HCT116 (cell line): ENCODE measurements at regions not wholly inside any gene's neighbourhood (a gene's known extent, or its start where the extent isn't known, plus 50 kb on each side); places are given as distances from the start of the nearest gene placed in this dataset.

ENCODE experiments used
- CTCF ChIP-seq, 3 experiments: fragments of 200-600 bp in 1 of 3; sonication (generic) in 1 of 3; IDR thresholded peaks in 2 of 3; conservative IDR thresholded peaks in 1 of 3; 2 replicates each; pipeline ENCODE4 v1.5.1; 2012 to 2017; ENCODE audit warnings: low read depth in 2 of 3, low read length in 2 of 3, antibody characterized with exemption in 1 of 3, borderline replicate concordance in 1 of 3, control low read depth in 1 of 3, mild to moderate bottlenecking in 1 of 3, mixed read lengths in 1 of 3, mixed run types in 1 of 3, moderate library complexity in 1 of 3; ENCODE audit not compliant: insufficient read depth in 1 of 3
- EZH2 ChIP-seq: fragments of 200-600 bp; sonication (generic); IDR thresholded peaks from 2 replicates; pipeline ENCODE4 v1.6.1; 2017; ENCODE audit warnings: antibody characterized with exemption, mixed run types
- FOSL1 ChIP-seq: IDR thresholded peaks from 2 replicates; pipeline ENCODE4 v1.6.1; 2012; ENCODE audit warnings: low read depth
- MAX ChIP-seq: IDR thresholded peaks from 2 replicates; pipeline ENCODE4 v1.6.1; 2012
- POLR2A ChIP-seq: IDR thresholded peaks from 2 replicates; pipeline ENCODE4 v1.7.0; 2011; ENCODE audit warnings: borderline replicate concordance; ENCODE audit not compliant: insufficient read depth, insufficient read length; ENCODE audit errors: extremely low read depth
- POLR2AphosphoS5 ChIP-seq: IDR thresholded peaks from 2 replicates; pipeline ENCODE4 v1.6.1; 2011; ENCODE audit warnings: mild to moderate bottlenecking, low read depth, low read length, moderate library complexity
- REST ChIP-seq: IDR thresholded peaks from 2 replicates; pipeline ENCODE4 v1.6.1; 2012; ENCODE audit warnings: low read depth
- SIN3A ChIP-seq: IDR thresholded peaks from 2 replicates; pipeline ENCODE4 v1.6.1; 2012; ENCODE audit warnings: low read depth
- SP1 ChIP-seq: IDR thresholded peaks from 2 replicates; pipeline ENCODE4 v1.6.1; 2012; ENCODE audit warnings: low read depth
- TCF7L2 ChIP-seq: IDR thresholded peaks from 2 replicates; pipeline ENCODE4 v1.7.0; 2011; ENCODE audit warnings: borderline replicate concordance, inconsistent platforms; ENCODE audit not compliant: insufficient read depth, insufficient read length; ENCODE audit errors: extremely low read depth
- ZBTB33 ChIP-seq: IDR thresholded peaks from 2 replicates; pipeline ENCODE4 v1.6.1; 2011; ENCODE audit warnings: mild to moderate bottlenecking, low read length, moderate library complexity; ENCODE audit not compliant: insufficient replicate concordance; ENCODE audit errors: extremely low read depth
- ZFX ChIP-seq: fragments of 450-650 bp; IDR thresholded peaks from 2 replicates; pipeline ENCODE4 v1.6.1; 2017
- ZNF274 ChIP-seq: fragments of 200-500 bp; sonication (Bioruptor generic); IDR thresholded peaks from 2 replicates; pipeline ENCODE4 v1.6.1; 2014; ENCODE audit warnings: mild to moderate bottlenecking, low read depth, low read length, inconsistent platforms

- no peak for TF ChIP-seq MAX
- no peak for TF ChIP-seq CTCF (IDR thresholded peaks at IDR 0.05 in 2 of 3, conservative IDR thresholded peaks at IDR 0.05 in 1 of 3; ENCODE audit: borderline replicate concordance in 1 of 3, insufficient read depth in 1 of 3, low read depth in 2 of 3, low read length in 2 of 3)
- no peak for TF ChIP-seq EZH2
- TF ChIP-seq ZNF274: no peak
- no peak for TF ChIP-seq POLR2A
- TF ChIP-seq ZFX: no peak
- no peak for TF ChIP-seq REST
- TF ChIP-seq ZBTB33: no peak
- TF ChIP-seq POLR2AphosphoS5: no peak
- no peak for TF ChIP-seq SP1
- TF ChIP-seq FOSL1: no peak
- no peak for TF ChIP-seq TCF7L2
- TF ChIP-seq SIN3A: no peak
Measured at GRCh38 chr11:104588970-104589369, 309.3 kb downstream of the CASP12 start.
